Astrocyte (in vitro differentiated cells and primary cell): ENCODE measurements at regions not wholly inside any gene's neighbourhood (a gene's known extent, or its start where the extent isn't known, plus 50 kb on each side); places are given as distances from the start of the nearest gene placed in this dataset.

Experiments used
- DNase-seq: peaks from one replicate; pipeline ENCODE4 v3.0.0-alpha.2; 2010; ENCODE audit warnings: low read depth
- FAIRE-seq: peaks from 2 replicates; lab custom pipeline; 2011; peaks lifted over from hg19 to GRCh38; lab: Jason Lieb, UNC
- H2AFZ ChIP-seq: 2 replicates; pipeline ENCODE4 v1.6.0; 2012; ENCODE audit warnings: low read depth, low read length, inconsistent platforms
- H3K27ac ChIP-seq: 2 replicates; pipeline ENCODE4 v1.5.1; 2011; ENCODE audit warnings: low read depth, low read length, inconsistent platforms
- H3K27me3 ChIP-seq: 2 replicates; pipeline ENCODE4 v1.6.0; 2011; ENCODE audit warnings: low read length, inconsistent platforms; ENCODE audit not compliant: insufficient read depth
- H3K36me3 ChIP-seq: 2 replicates; pipeline ENCODE4 v1.5.1; 2011; ENCODE audit warnings: low read length, inconsistent platforms; ENCODE audit not compliant: insufficient read depth
- H3K4me1 ChIP-seq: 2 replicates; pipeline ENCODE4 v1.5.1; 2011; ENCODE audit warnings: low read length, inconsistent platforms; ENCODE audit not compliant: insufficient read depth
- H3K4me2 ChIP-seq: 2 replicates; pipeline ENCODE4 v1.6.0; 2012; ENCODE audit warnings: low read length, inconsistent platforms
- H3K4me3 ChIP-seq: 2 replicates; pipeline ENCODE4 v1.5.1; 2011; ENCODE audit warnings: low read depth, mild to moderate bottlenecking, low read length, inconsistent platforms; ENCODE audit not compliant: insufficient read depth
- H3K79me2 ChIP-seq: 2 replicates; pipeline ENCODE4 v1.6.0; 2012; ENCODE audit warnings: mild to moderate bottlenecking, low read length, inconsistent platforms; ENCODE audit not compliant: insufficient read depth
- H3K9ac ChIP-seq: 2 replicates; pipeline ENCODE4 v1.6.0; 2012; ENCODE audit warnings: mild to moderate bottlenecking, low read length, inconsistent platforms
- H3K9me3 ChIP-seq: 2 replicates; pipeline ENCODE4 v1.5.1; 2012; ENCODE audit warnings: low read depth, mild to moderate bottlenecking, low read length, inconsistent platforms; ENCODE audit not compliant: insufficient read depth
- H4K20me1 ChIP-seq: 2 replicates; pipeline ENCODE4 v1.6.0; 2012; ENCODE audit warnings: low read length, inconsistent platforms; ENCODE audit not compliant: insufficient read depth
- H3K27ac Mint-ChIP-seq: one replicate; pipeline ENCODE4 v1.8.0; 2021; ENCODE audit warnings: mild to moderate bottlenecking, mixed read lengths; ENCODE audit not compliant: unreplicated experiment
- H3K27me3 Mint-ChIP-seq: one replicate; pipeline ENCODE4 v1.8.0; 2021; ENCODE audit warnings: low read depth, mixed read lengths; ENCODE audit not compliant: unreplicated experiment
- H3K36me3 Mint-ChIP-seq: one replicate; pipeline ENCODE4 v1.8.0; 2021; ENCODE audit warnings: low read depth, mixed read lengths; ENCODE audit not compliant: unreplicated experiment
- H3K4me1 Mint-ChIP-seq: one replicate; pipeline ENCODE4 v1.8.0; 2021; ENCODE audit warnings: low read depth, mixed read lengths; ENCODE audit not compliant: unreplicated experiment
- H3K4me3 Mint-ChIP-seq: one replicate; pipeline ENCODE4 v1.8.0; 2021; ENCODE audit warnings: mild to moderate bottlenecking, moderate library complexity, mixed read lengths; ENCODE audit not compliant: unreplicated experiment
- H3K9me3 Mint-ChIP-seq: one replicate; pipeline ENCODE4 v1.8.0; 2021; ENCODE audit warnings: mild to moderate bottlenecking, mixed read lengths; ENCODE audit not compliant: unreplicated experiment
- CTCF ChIP-seq: IDR thresholded peaks from 2 replicates; pipeline ENCODE4 v1.5.1; 2011; ENCODE audit warnings: low read depth, mild to moderate bottlenecking, inconsistent platforms, low read length, moderate library complexity; ENCODE audit not compliant: insufficient read depth
- EZH2 ChIP-seq: IDR thresholded peaks from 2 replicates; pipeline ENCODE4 v1.6.1; 2012; ENCODE audit warnings: mild to moderate bottlenecking, low read length, inconsistent platforms; ENCODE audit not compliant: insufficient read depth

GRCh38 chr16:26665166-26665939 lies 401.4 kb upstream of the C16orf82 start:
- no peaks in the 10 kb centered on the region for H3K4me1 Mint-ChIP-seq
- H3K27ac Mint-ChIP-seq, result no peak overlapping the region
- H4K20me1 ChIP-seq, result no peaks in the 10 kb centered on the region
- no peak overlapping the region for H3K27ac ChIP-seq
- no peak overlapping the region for H3K4me2 ChIP-seq
- TF ChIP-seq CTCF, result no peak
- TF ChIP-seq EZH2, result no peak
- H3K27me3 ChIP-seq, result no peaks in the 10 kb centered on the region
- no peak overlapping the region for H3K4me3 Mint-ChIP-seq
- H3K9me3 ChIP-seq, result peaks cover 3% of the 10 kb centered on the region
- no peaks in the 10 kb centered on the region for H3K27me3 Mint-ChIP-seq
- H2AFZ ChIP-seq, result no peak overlapping the region
- no peaks in the 10 kb centered on the region for H3K36me3 ChIP-seq
- FAIRE-seq (no peak), DNase-seq (no peak)
- no peaks in the 10 kb centered on the region for H3K36me3 Mint-ChIP-seq
- H3K9ac ChIP-seq, result no peak overlapping the region
- no peaks in the 10 kb centered on the region for H3K79me2 ChIP-seq
- peaks cover 4% of the 10 kb centered on the region for H3K9me3 Mint-ChIP-seq
- no peaks in the 10 kb centered on the region for H3K4me1 ChIP-seq
- no peak overlapping the region for H3K4me3 ChIP-seq

- H3K27me3 ChIP-seq, result no peaks in the 10 kb centered on the region
- H3K9me3 Mint-ChIP-seq, result peaks cover 4% of the 10 kb centered on the region
- no peak overlapping the region for H3K4me2 ChIP-seq
- no peak for FAIRE-seq
- no peak for DNase-seq
- no peaks in the 10 kb centered on the region for H3K79me2 ChIP-seq
- no peaks in the 10 kb centered on the region for H3K36me3 ChIP-seq
- no peak overlapping the region for H3K27ac ChIP-seq
- no peaks in the 10 kb centered on the region for H3K27me3 Mint-ChIP-seq
- H3K4me1 Mint-ChIP-seq, result no peaks in the 10 kb centered on the region
- H3K4me3 Mint-ChIP-seq, result no peak overlapping the region
- TF ChIP-seq CTCF (no peak), EZH2 (no peak)
- no peaks in the 10 kb centered on the region for H3K36me3 Mint-ChIP-seq
- H3K4me3 ChIP-seq, result no peak overlapping the region
- H3K9ac ChIP-seq, result no peak overlapping the region
- no peak overlapping the region for H2AFZ ChIP-seq
- peaks cover 3% of the 10 kb centered on the region for H3K9me3 ChIP-seq
- no peak overlapping the region for H3K27ac Mint-ChIP-seq
- no peaks in the 10 kb centered on the region for H4K20me1 ChIP-seq
- H3K4me1 ChIP-seq, result no peaks in the 10 kb centered on the region
Measured at GRCh38 chr16:26666486-26666885, 400.2 kb upstream of the C16orf82 start.

- H3K36me3 Mint-ChIP-seq, result no peaks in the 10 kb centered on the region
- FAIRE-seq (no peak), DNase-seq (no peak)
- Histone ChIP-seq H3K27ac (no peak overlapping the region), H3K4me3 (no peak overlapping the region), H2AFZ (no peak overlapping the region), H3K79me2 (no peaks in the 10 kb centered on the region), H3K27me3 (no peaks in the 10 kb centered on the region), H3K9ac (no peak overlapping the region), H3K4me1 (no peaks in the 10 kb centered on the region), H3K9me3 (peaks cover 3% of the 10 kb centered on the region), H3K4me2 (no peak overlapping the region), H4K20me1 (no peaks in the 10 kb centered on the region), H3K36me3 (no peaks in the 10 kb centered on the region)
- no peak overlapping the region for H3K4me3 Mint-ChIP-seq
- no peaks in the 10 kb centered on the region for H3K4me1 Mint-ChIP-seq
- H3K9me3 Mint-ChIP-seq, result peaks cover 4% of the 10 kb centered on the region
- H3K27me3 Mint-ChIP-seq, result no peaks in the 10 kb centered on the region
- H3K27ac Mint-ChIP-seq, result no peak overlapping the region
- TF ChIP-seq CTCF (no peak), EZH2 (no peak)
Measured at GRCh38 chr16:26667307-26667706, 399.4 kb upstream of the C16orf82 start.
